GM10248 (cell line): ENCODE measurements at regions not wholly inside any gene's neighbourhood (a gene's known extent, or its start where the extent isn't known, plus 50 kb on each side); places are given as distances from the start of the nearest gene placed in this dataset.

ENCODE experiments used
- CTCF ChIA-PET: fragments of 300-600 bp; sonication (Branson Sonifier 250); formaldehyde crosslinking; extraction: SDS; loops from one replicate; lab custom pipeline; 2021; ENCODE audit warnings: antibody characterized with exemption; lab: Yijun Ruan, JAX
- POLR2A ChIA-PET: fragments of 350-650 bp; sonication (Branson Sonifier 250); formaldehyde crosslinking; extraction: SDS; loops from one replicate; lab custom pipeline; 2020; ENCODE audit warnings: antibody characterized with exemption; lab: Yijun Ruan, JAX
- DNase-seq: peaks from one replicate; pipeline ENCODE4 v3.0.0; 2012; ENCODE audit errors: extremely low spot score
- CTCF ChIP-seq: IDR thresholded peaks from 2 replicates; pipeline ENCODE4 v1.5.1; 2012; ENCODE audit warnings: mild to moderate bottlenecking, low read depth; ENCODE audit errors: extremely low read depth, missing control alignments, control extremely low read depth

- ChIA-PET CTCF (interaction anchor here (1.0 kb wide), 1 partner anchor 44 kb away, joined by 3 read pairs; no protein-coding TSS in a partner anchor), POLR2A (no interaction called here)
- TF ChIP-seq CTCF: no peak
- DNase-seq: no peak
Observed at GRCh38 chr20:48455651-48456365, 372.0 kb downstream of the PREX1 start.

- TF ChIP-seq CTCF: no peak
- CTCF ChIA-PET: interaction anchor here (0.5 to 0.8 kb wide), 2 partner anchors 167 to 293 kb away, joined by 3 read pairs; no protein-coding TSS in a partner anchor
- POLR2A ChIA-PET: no interaction called here
- DNase-seq: no peak
Observed at GRCh38 chr20:48454671-48455490, 372.9 kb downstream of the PREX1 start.

- POLR2A ChIA-PET: no interaction called here
- CTCF ChIA-PET: interaction anchor here (0.8 kb wide), 1 partner anchor 168 kb away, joined by 3 read pairs; no protein-coding TSS in a partner anchor
- TF ChIP-seq CTCF: no peak
- DNase-seq: no peak
Observed at GRCh38 chr20:48453477-48454093, 374.2 kb downstream of the PREX1 start.

- ChIA-PET POLR2A (no interaction called here), CTCF (interaction anchor here (3.6 kb wide), 1 partner anchor 169 kb away, joined by 20 read pairs; no protein-coding TSS in a partner anchor)
Observed at GRCh38 chr20:48451401-48451800, 376.4 kb downstream of the PREX1 start.

GRCh38 chr20:48448666-48449600, 378.9 kb downstream of the PREX1 start:
- CTCF ChIA-PET: interaction anchor here (0.9 to 3.6 kb wide), 5 partner anchors 9 to 172 kb away, joined by 3 to 20 read pairs (median 3); no protein-coding TSS in a partner anchor
- DNase-seq: no peak
- TF ChIP-seq CTCF: peak; percentile 36
- POLR2A ChIA-PET: no interaction called here

More at GRCh38 chr20:48451401-48451800, 376.4 kb downstream of the PREX1 start:
- no peak for TF ChIP-seq CTCF
- DNase-seq: no peak
